ENCODE measurements at regions not wholly inside any gene's neighbourhood (a gene's known extent, or its start where the extent isn't known, plus 50 kb on each side); places are given as distances from the start of the nearest gene placed in this dataset.

DNA sequence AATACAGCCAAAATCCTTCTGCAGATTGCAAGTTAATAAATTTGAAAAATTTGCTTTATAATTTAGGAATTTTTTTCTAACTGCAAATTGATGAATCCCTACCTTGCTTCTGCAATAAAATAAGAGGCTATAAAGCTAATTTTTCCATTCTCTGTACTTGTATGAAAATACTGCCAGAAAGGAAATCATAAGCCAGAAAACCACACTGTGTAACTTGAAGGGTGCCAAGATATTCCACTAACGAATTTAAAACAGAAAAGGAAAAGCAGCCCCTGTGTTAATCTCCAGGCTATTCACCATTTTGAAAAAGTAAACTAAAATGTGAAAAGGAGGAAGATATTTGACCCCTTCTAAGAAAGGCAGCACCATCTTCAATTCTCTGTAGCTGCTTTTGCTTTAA is 557.9 kb upstream of the ZNF385D start:
- TF ChIP-seq, protein P1, sequence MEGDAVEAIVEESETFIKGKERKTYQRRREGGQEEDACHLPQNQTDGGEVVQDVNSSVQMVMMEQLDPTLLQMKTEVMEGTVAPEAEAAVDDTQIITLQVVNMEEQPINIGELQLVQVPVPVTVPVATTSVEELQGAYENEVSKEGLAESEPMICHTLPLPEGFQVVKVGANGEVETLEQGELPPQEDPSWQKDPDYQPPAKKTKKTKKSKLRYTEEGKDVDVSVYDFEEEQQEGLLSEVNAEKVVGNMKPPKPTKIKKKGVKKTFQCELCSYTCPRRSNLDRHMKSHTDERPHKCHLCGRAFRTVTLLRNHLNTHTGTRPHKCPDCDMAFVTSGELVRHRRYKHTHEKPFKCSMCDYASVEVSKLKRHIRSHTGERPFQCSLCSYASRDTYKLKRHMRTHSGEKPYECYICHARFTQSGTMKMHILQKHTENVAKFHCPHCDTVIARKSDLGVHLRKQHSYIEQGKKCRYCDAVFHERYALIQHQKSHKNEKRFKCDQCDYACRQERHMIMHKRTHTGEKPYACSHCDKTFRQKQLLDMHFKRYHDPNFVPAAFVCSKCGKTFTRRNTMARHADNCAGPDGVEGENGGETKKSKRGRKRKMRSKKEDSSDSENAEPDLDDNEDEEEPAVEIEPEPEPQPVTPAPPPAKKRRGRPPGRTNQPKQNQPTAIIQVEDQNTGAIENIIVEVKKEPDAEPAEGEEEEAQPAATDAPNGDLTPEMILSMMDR (conservative IDR thresholded peaks at IDR 0.05), result no peak
- Histone ChIP-seq H3K4me2 (ENCODE audit: insufficient read depth, insufficient read length, low read length) (no peak overlapping the region), H3K18ac (ENCODE audit: insufficient read length, low read depth, low read length) (no peak overlapping the region), H3K79me1 (ENCODE audit: insufficient read depth, low read depth, low read length, poor library complexity, severe bottlenecking) (no peaks in the 10 kb centered on the region), H3K23me2 (ENCODE audit: insufficient read length, low read depth, low read length, poor library complexity, severe bottlenecking) (no peaks in the 10 kb centered on the region), H3K56ac (ENCODE audit: insufficient read length, low read depth, low read length) (no peak overlapping the region), H2BK15ac (ENCODE audit: low read depth, low read length) (no peak overlapping the region), H4K5ac (ENCODE audit: insufficient read length, low read depth, low read length) (no peak overlapping the region), H2BK120ac (ENCODE audit: low read depth, low read length, poor library complexity, severe bottlenecking) (no peak overlapping the region), H2BK20ac (ENCODE audit: low read depth, low read length, poor library complexity, severe bottlenecking) (no peak overlapping the region), H3K14ac (ENCODE audit: insufficient read depth, low read length) (no peak overlapping the region), H3K23ac (ENCODE audit: insufficient read length, low read depth, low read length) (no peak overlapping the region), H4K20me1 (ENCODE audit: control insufficient read depth, insufficient read depth, insufficient read length) (no peaks in the 10 kb centered on the region), H2AK5ac (ENCODE audit: insufficient read length, low read length) (no peak overlapping the region), H3K79me2 (ENCODE audit: insufficient read depth, low read length) (no peaks in the 10 kb centered on the region), H3K27ac (ENCODE audit: insufficient read length, low read depth, low read length) (no peak overlapping the region), H2AFZ (ENCODE audit: low read length) (no peak overlapping the region), H3K4me1 (ENCODE audit: insufficient read depth, low read length) (peaks cover 2% of the 10 kb centered on the region; the same call in 1 of the 2 replicates), H2BK12ac (ENCODE audit: insufficient read length, low read depth, low read length) (no peak overlapping the region), H3K9me3 (ENCODE audit: control insufficient read depth, low read depth, low read length) (no peaks in the 10 kb centered on the region), H2BK5ac (ENCODE audit: insufficient read length, low read length) (no peak overlapping the region), H4K8ac (replicated peaks; ENCODE audit: insufficient read length, low read depth, low read length) (no peak overlapping the region), H4K91ac (ENCODE audit: insufficient read length, low read depth, low read length) (no peak overlapping the region), H3T11ph (ENCODE audit: low read length) (no peak overlapping the region), H3K4ac (ENCODE audit: low read depth, low read length) (no peak overlapping the region), H3K27me3 (ENCODE audit: insufficient read depth, low read length) (no peaks in the 10 kb centered on the region), H3K9ac (ENCODE audit: extremely low read depth, insufficient read length, low read length) (no peak overlapping the region)
- no CpG with 5 or more reads among the region's 1 CpG for WGBS (ENCODE audit: extremely low coverage, insufficient read length, low lambda C conversion rate)
- no peak overlapping the region for H3K4me3 Mint-ChIP-seq
- H3K27me3 Mint-ChIP-seq (ENCODE audit: low read depth), result no peaks in the 10 kb centered on the region; the same call in 1 of the 2 replicates
- no peak overlapping the region for H3K27ac Mint-ChIP-seq
- H3K4me1 Mint-ChIP-seq, result peaks cover 14 to 19% of the 10 kb centered on the region in 2 experiments
- no peak for DNase-seq
- H3K9me3 Mint-ChIP-seq, result no peaks in the 10 kb centered on the region
- no peaks in the 10 kb centered on the region for H3K36me3 Mint-ChIP-seq (ENCODE audit: insufficient read depth in 1 of 3, low read depth in 3 of 3)
